ENCODE measurements at regions not wholly inside any gene's neighbourhood (a gene's known extent, or its start where the extent isn't known, plus 50 kb on each side); places are given as distances from the start of the nearest gene placed in this dataset.

- no peak for TF ChIP-seq HCFC1 (IDR thresholded peaks at IDR 0.05; ENCODE audit: low read length)
- no peak for TF ChIP-seq SIN3A (IDR thresholded peaks at IDR 0.05; ENCODE audit: low read depth, low read length)
- no peak for TF ChIP-seq USF2 (IDR thresholded peaks at IDR 0.05; ENCODE audit: borderline replicate concordance, low read depth, low read length)
- TF ChIP-seq EP300 (IDR thresholded peaks at IDR 0.05; ENCODE audit: borderline replicate concordance in 1 of 2, control insufficient read depth in 1 of 2, low read depth in 2 of 2, low read length in 2 of 2) = no peak
- TF ChIP-seq CTCF (IDR thresholded peaks at IDR 0.05 in 2 of 3, conservative IDR thresholded peaks at IDR 0.05 in 1 of 3; ENCODE audit: control insufficient read depth in 2 of 3, extremely low read depth in 1 of 3, insufficient read depth in 1 of 3, low read depth in 3 of 3, low read length in 3 of 3) = no peak
- no peak for TF ChIP-seq BCL11A (IDR thresholded peaks at IDR 0.05; ENCODE audit: low read depth, low read length)
- TF ChIP-seq TCF12 (IDR thresholded peaks at IDR 0.05; ENCODE audit: low read depth, low read length) = no peak
- TF ChIP-seq POLR2A (IDR thresholded peaks at IDR 0.05; ENCODE audit: low read depth, low read length) = no peak
- no peak for TF ChIP-seq GABPA (IDR thresholded peaks at IDR 0.05; ENCODE audit: low read depth)
These were observed 333.5 kb upstream of the NUPR2 start for GRCh38 chr7:56449762-56450161.

All from GM12878 (cell line).